Stimulated activated CD8-positive, alpha-beta memory T cell treated with anti-CD3 and anti-CD28 coated beads, Interleukin-7, amount 100 ng/mL, for 4 hours (primary cell): ENCODE measurements at regions not wholly inside any gene's neighbourhood (a gene's known extent, or its start where the extent isn't known, plus 50 kb on each side); places are given as distances from the start of the nearest gene placed in this dataset.
"Not testable (repeated sequence)": the region's sequence is repeated elsewhere in the genome, so short reads cannot be mapped to it uniquely, and the experiment has no call there.

Experiments
- DNase-seq, 2 donors: peaks; one replicate each; pipeline ENCODE4 v3.0.0-alpha.2; 2020; ENCODE audit warnings: low read depth in 2 of 2

GRCh38 chr15:31669158-31669908 lies 342.7 kb downstream of the KLF13 start:
- DNase-seq = not testable (repeated sequence)

- not testable (repeated sequence) for DNase-seq
Observed at GRCh38 chr15:31673263-31673662, 346.6 kb downstream of the KLF13 start.

GRCh38 chr15:31681529-31682259 lies 348.6 kb upstream of the CHRNA7 start:
- DNase-seq = not testable (repeated sequence)

GRCh38 chr15:31687088-31687487 lies 343.2 kb upstream of the CHRNA7 start:
- not testable (repeated sequence) for DNase-seq

GRCh38 chr15:31696509-31696908 lies 333.8 kb upstream of the CHRNA7 start:
- not testable (repeated sequence) for DNase-seq

GRCh38 chr15:31705076-31705678 lies 325.1 kb upstream of the CHRNA7 start:
- DNase-seq = not testable (repeated sequence)

- DNase-seq = not testable (repeated sequence)
Observed at GRCh38 chr15:31707944-31708702, 322.2 kb upstream of the CHRNA7 start.

- DNase-seq = not testable (repeated sequence)
Observed at GRCh38 chr15:31708703-31709327, 321.5 kb upstream of the CHRNA7 start.

GRCh38 chr15:31709479-31709878 lies 320.8 kb upstream of the CHRNA7 start:
- DNase-seq = not testable (repeated sequence)

- not testable (repeated sequence) for DNase-seq
Observed at GRCh38 chr15:31710806-31711205, 319.5 kb upstream of the CHRNA7 start.

GRCh38 chr15:31715208-31715607 lies 315.1 kb upstream of the CHRNA7 start:
- DNase-seq = not testable (repeated sequence)

- DNase-seq = not testable (repeated sequence)
Observed at GRCh38 chr15:31718625-31719024, 311.7 kb upstream of the CHRNA7 start.

GRCh38 chr15:31719396-31720022 lies 310.8 kb upstream of the CHRNA7 start:
- DNase-seq = not testable (repeated sequence)

- DNase-seq = not testable (repeated sequence)
Observed at GRCh38 chr15:31723019-31723418, 307.3 kb upstream of the CHRNA7 start.

- not testable (repeated sequence) for DNase-seq
Observed at GRCh38 chr15:31724903-31725302, 305.4 kb upstream of the CHRNA7 start.

GRCh38 chr15:31725619-31726018 lies 304.7 kb upstream of the CHRNA7 start:
- DNase-seq = not testable (repeated sequence)

GRCh38 chr15:31727612-31728011 lies 302.7 kb upstream of the CHRNA7 start:
- no peak for DNase-seq

GRCh38 chr15:31732726-31733125 lies 297.6 kb upstream of the CHRNA7 start:
- no peak for DNase-seq

- DNase-seq = no peak
Observed at GRCh38 chr15:31733424-31733823, 296.9 kb upstream of the CHRNA7 start.

- no peak for DNase-seq
Observed at GRCh38 chr15:31740203-31740602, 290.1 kb upstream of the CHRNA7 start.

- DNase-seq = no peak
Observed at GRCh38 chr15:31745841-31746240, 284.5 kb upstream of the CHRNA7 start.
